HG02870 (cell line): ENCODE measurements at regions not wholly inside any gene's neighbourhood (a gene's known extent, or its start where the extent isn't known, plus 50 kb on each side); places are given as distances from the start of the nearest gene placed in this dataset.
"Not testable (repeated sequence)": the region's sequence is repeated elsewhere in the genome, so short reads cannot be mapped to it uniquely, and the experiment has no call there.

Experiments
- ATAC-seq: cut with Tn5 transposase; IDR thresholded peaks from one replicate; pipeline ENCODE4 v1.9.1; 2021; ENCODE audit warnings: mild to moderate bottlenecking, moderate library complexity; ENCODE audit not compliant: unreplicated experiment

- ATAC-seq, result no peak
Observed at GRCh38 chr1:79188337-79188736, 181.8 kb upstream of the ADGRL4 start.

GRCh38 chr1:79186260-79186659 is 179.7 kb upstream of the ADGRL4 start:
- ATAC-seq, result no peak

GRCh38 chr1:79177844-79178243 is 171.3 kb upstream of the ADGRL4 start:
- no peak for ATAC-seq

GRCh38 chr1:79161077-79161476 is 154.5 kb upstream of the ADGRL4 start:
- ATAC-seq, result no peak

GRCh38 chr1:79155991-79156390 is 149.5 kb upstream of the ADGRL4 start:
- no peak for ATAC-seq

GRCh38 chr1:79151006-79151796 is 144.7 kb upstream of the ADGRL4 start:
- no peak for ATAC-seq

- ATAC-seq, result no peak
Observed at GRCh38 chr1:79150576-79150975, 144.0 kb upstream of the ADGRL4 start.

GRCh38 chr1:79138227-79138626 is 131.7 kb upstream of the ADGRL4 start:
- not testable (repeated sequence) for ATAC-seq

- no peak for ATAC-seq
Observed at GRCh38 chr1:79133774-79134364, 127.3 kb upstream of the ADGRL4 start.

GRCh38 chr1:79131626-79132025 is 125.1 kb upstream of the ADGRL4 start:
- no peak for ATAC-seq

- ATAC-seq, result no peak
Observed at GRCh38 chr1:79129914-79130313, 123.4 kb upstream of the ADGRL4 start.

GRCh38 chr1:79128722-79129121 is 122.2 kb upstream of the ADGRL4 start:
- no peak for ATAC-seq

GRCh38 chr1:79124756-79125155 is 118.2 kb upstream of the ADGRL4 start:
- no peak for ATAC-seq

GRCh38 chr1:79122521-79122920 is 116.0 kb upstream of the ADGRL4 start:
- ATAC-seq, result no peak

GRCh38 chr1:79117376-79117775 is 110.8 kb upstream of the ADGRL4 start:
- no peak for ATAC-seq

- ATAC-seq, result no peak
Observed at GRCh38 chr1:79113836-79114235, 107.3 kb upstream of the ADGRL4 start.

GRCh38 chr1:79110749-79111148 is 104.2 kb upstream of the ADGRL4 start:
- no peak for ATAC-seq

- no peak for ATAC-seq
Observed at GRCh38 chr1:79109445-79109844, 102.9 kb upstream of the ADGRL4 start.

- ATAC-seq, result no peak
Observed at GRCh38 chr1:79105500-79105899, 99.0 kb upstream of the ADGRL4 start.

GRCh38 chr1:79104617-79105016 is 98.1 kb upstream of the ADGRL4 start:
- no peak for ATAC-seq

GRCh38 chr1:79100385-79100784 is 93.9 kb upstream of the ADGRL4 start:
- ATAC-seq, result no peak

- no peak for ATAC-seq
Observed at GRCh38 chr1:79090985-79091384, 84.5 kb upstream of the ADGRL4 start.

- no peak for ATAC-seq
Observed at GRCh38 chr1:79089946-79090345, 83.4 kb upstream of the ADGRL4 start.
